Fibroblast of skin of left quadriceps (primary cell): ENCODE measurements at regions not wholly inside any gene's neighbourhood (a gene's known extent, or its start where the extent isn't known, plus 50 kb on each side); places are given as distances from the start of the nearest gene placed in this dataset.

Experiments
- DNase-seq, 2 experiments: peaks; one replicate each; pipeline ENCODE4 v3.0.0-alpha.2; 2013; ENCODE audit warnings: low read depth in 2 of 2

DNA sequence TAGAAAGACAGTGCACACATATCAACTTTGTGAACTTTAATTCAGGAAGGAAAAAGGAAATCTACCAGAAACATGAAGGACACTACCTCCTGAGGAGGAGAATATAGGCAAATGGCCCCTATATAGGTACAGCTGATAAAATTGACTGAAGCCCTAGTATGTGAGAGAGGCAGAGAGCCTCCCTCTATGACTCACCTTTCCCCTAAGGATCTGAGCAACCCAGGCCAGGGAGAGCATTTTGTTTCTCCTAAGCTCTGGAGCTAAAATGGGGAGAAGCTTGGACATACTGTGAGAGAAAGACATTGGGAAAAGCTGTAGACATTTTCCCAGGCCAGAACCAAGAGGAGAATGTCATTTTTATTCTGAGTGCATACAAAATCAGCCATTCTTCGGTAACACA, 303.5 kb downstream of the AHR start:
- no peak for DNase-seq

DNA sequence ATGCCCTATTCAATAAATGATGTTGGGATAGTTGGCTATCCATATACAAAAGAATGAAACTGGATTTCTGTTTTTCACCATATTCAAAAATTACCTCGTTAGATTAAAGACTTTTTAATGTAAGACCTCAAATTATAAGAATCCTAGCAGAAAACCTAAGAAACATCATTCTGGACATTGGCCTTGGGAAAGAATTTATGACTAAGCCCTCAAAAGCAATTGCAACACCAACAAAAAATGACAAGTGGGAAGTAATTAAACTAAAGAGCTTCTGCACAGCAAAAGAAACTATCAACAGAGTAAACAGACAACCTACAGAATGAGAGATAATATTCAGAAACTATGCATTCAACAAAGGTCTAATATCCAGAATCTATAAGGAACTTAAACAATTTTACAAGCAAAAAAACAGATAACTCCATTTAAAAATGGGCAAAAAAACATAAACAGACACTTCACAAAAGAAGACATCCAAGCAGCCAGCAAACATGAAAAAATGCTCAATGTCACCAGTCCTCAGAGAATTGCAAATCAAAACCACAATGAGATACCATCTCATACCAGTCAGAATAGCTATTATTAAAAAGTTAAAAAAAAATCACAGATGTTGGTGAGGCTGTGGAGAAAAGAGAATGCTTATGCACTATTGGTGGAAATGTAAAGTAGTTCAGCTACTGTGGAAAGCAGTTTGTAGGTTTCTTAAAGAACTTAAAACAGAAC, 309.8 kb downstream of the AHR start:
- no peak for DNase-seq

DNA sequence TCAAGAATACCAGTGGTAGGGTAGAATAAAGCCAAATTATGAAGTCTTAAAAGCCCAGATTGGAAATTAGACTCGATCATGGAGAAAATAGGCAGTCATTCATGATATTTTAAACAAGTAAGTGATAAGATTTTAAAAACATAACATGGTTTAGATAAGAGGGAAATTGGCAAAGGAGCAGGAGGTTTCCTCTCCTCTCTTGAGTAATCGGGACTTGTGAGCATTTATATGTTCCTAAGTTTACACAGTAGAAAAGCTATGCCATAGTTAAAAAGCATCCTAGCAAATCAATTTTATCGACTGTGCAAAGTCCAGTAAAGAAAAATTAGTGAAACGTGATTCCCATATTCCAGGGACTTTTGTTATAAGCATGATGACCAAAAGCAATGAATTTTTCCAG, 313.2 kb downstream of the AHR start:
- DNase-seq, result no peak

DNA sequence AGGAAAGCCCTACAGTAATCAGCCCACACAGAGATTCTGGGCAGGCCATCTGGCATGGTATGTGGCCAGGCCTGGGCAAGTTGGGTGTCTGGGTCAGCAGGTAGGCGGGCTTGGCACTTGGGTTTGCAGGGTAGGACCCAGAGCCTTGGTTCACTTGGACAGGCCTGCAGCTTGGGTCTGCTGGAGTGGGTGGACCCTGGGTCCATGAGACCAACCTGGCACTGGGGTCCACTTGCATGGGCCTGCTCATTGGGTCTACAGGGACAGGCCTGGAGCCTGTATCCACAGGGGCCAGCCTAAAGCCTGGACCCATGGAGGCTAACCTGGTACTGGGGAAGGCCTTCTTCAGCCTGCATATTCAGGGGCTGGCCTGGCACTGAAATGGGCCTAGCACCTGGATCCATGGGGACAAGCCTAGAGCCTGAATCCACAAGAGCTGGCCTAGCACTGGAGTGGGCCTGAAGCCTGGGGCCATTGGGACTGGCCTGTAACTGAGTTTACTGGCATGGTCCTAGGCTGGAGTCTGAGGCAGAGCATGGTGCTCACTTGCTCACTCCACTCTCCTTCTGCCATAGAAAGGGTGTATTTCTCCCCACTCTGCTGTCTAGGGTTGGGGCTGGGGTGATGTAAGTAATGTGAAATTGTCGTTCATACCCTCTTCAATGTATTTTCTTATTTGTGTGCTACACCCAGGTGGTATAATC, 315.0 kb downstream of the AHR start:
- DNase-seq, result no peak

DNA sequence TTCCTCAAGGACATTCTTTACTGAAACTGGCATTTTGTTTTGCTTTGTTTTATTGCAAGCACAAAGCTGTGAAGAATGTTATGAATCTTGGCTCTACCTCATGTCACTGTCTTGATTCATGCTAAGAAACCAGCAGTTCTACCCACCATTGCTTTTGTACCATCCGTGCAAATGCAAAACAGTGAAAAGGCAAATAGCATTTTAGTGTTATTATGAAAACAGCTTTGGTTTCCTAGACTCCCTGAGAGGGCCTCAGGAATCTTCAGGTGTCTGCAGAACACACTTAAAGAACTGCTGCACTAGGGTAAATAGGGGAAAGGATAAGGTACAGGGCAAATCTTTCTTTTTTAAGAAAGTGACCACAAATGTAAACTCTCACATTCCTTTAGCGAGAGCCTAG, 318.9 kb downstream of the AHR start:
- DNase-seq, result no peak

DNA sequence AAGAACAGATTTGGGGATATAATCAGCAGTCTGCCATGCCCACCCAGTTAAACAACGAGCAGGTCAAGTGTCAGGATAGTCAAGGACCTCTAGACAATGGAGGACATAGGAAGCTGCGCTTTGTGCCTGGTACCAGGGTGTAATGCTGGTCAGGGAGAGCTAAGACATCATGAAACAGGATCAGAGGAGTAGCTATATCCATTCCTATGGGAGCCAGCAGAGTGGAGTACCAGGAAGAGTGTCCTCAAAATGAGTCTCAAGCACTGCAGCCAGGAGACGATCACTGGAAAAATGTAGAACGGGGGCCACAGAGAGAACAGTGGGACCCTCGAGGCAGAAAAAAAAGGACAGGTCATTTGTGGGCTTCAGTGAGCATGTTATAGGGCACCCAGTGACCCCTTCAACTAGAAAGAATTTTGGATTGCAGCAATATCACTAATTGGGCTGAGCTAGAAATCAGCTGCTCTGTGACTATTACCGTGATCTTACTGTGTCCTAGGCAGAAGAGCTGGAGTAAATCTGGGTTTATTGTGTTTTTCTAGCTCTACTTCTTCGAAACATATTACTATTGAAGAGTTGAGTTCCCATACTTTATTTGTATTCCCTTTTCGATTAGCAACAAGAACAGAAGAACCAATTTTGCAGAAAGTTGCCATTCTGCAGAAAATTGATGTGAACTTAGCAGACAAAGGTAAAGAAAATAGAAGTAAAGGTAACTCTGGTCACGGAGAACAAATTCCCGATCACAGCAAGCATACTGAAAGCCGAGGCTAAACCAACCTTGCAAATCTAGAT, 319.6 kb downstream of the AHR start:
- DNase-seq, result no peak

DNA sequence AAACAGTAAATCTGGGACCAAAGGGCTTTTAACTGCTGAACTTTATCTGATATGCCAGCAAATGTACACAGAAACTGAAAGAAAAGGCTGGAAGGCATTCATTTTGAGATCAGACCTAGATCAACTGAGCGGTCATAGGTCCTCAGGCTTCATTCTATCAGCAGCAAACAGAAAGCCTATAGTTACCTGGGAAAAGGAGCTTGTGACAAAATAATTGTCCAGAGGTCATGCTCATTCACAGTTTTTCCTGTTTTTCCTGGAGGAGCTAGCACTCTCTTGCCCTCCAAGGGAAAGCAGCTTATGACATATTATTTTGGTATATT, 320.2 kb downstream of the AHR start:
- DNase-seq, result no peak

DNA sequence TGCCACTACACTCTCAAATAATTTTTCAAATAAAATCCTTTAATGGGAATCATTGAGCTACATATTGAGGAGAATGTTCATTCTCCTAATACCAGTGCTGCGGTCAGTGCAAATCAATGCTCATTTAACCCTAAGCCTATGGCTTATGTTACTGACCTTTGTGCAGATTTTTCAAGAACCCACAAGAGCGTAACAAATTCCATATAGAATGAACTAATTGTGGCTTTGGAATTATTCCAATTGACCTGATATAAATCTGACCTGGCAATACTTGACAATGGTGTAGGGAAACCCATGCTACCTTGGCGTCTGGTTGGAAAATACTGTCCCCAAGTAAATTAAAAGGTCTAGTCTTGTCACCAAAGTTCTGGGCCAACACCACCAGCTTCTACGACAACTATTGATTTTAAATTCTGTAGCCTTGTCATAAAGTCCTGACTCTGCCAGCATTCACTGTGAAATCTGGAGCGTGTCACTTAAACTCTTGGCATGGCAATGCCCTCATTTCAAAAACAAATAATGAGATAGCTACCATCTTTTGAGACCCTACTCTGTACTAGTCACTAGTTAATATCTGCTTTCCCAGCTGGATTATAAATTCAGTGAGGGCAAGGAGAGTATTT, 320.9 kb downstream of the AHR start:
- DNase-seq, result no peak

DNA sequence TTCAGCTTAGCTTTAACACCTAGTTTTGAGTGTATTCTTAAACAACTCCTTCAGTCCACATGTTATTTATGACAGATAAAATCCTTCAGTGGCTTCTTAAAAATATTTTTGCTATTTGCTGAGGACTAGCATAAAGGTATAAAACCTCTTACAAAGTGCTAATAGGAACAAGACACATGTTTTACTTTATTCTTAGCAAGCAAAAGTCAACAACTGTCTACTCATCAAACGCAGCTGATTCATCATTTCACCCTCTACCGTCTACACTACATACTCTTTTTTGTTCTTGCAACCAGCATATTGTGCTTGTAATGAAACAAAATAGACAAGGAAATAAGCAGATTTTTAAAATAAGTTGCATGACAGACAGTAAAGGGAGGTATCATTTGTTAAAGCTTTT, 319.7 kb downstream of the SNX13 start:
- DNase-seq, result no peak

DNA sequence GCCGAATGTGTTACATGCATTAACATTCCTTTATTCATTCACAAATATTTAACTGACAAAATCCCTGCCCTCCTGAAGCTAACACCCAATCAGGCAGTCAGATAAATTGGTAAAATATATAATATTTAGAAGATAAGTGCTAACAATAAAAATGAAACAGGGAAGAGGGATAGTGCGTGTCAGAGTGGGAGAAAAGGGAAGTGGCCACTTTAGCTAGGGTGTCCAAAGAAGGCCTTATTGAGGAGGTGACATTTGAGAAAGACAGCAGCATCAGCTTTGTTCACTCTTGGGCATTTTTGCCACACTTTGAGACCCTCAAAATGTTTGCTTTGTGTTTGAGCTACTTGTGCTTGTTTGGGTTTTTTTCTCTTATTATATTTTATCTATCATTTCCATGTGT, 317.8 kb downstream of the SNX13 start:
- DNase-seq, result no peak

DNA sequence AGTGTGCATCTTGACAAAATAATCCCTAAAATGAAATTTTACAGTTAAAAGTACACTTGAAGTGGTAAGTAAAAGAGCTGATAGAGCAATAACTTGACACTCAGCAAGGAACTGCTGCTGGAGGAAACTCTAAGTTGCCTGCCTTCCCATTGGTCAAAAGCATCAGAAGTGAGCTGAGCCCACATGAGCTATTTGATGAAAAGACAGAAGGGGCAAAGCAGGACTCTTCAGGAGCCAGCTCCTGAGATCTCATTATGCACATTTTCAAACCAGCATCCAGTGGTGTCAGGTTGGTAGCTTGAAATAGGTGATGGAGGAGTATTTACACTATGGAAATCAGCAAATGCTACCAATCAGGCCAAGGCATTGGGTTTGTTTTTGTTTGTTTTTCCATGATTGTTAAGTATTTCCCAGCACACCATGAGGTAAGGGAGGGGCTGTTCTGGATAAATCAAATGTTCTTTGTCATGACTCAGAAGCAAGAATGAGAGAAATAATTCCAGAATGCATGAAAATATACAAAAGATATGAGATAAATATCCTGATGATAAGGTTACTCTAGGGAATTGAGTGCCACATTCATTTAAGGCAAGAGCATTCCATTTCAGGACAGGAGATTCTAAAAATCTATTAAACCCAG, 316.6 kb downstream of the SNX13 start:
- DNase-seq, result no peak

DNA sequence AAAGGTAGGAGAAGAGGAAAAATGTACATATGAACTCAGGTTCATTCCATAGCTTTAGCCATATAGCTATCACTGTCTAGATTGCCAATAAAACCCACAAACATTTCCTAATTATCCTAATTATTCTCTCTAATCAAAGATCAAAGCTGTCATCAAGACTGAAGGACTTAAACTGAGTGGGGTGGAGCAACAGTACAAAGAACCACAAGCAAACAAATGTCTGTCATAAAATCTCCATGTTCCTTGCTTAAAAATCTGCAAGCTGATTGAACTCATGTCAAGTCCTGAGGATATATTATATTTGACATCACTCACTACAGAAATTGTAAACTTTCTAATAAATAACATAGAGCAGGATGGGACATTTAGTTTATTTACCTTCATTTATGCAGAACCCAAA, 315.9 kb downstream of the SNX13 start:
- no peak for DNase-seq

DNA sequence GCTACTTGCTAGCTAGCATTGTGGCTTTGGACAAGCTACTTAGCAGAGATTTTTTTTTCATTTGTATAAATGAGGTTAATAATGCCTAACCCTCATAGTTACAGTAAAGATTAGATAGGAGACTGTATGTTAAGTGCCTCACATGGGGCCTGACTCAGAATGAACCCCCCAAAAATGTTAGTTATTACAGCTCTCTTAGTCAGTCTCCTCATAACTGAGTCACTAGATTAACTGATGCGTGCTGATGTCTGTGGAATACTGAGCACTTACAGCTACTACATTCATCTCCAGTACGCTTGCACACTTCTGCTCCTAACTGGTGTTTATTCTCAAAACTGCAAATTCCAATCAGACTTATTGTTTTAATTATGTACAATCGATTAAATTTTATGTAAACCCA, 315.3 kb downstream of the SNX13 start:
- DNase-seq, result peak; percentile 83 to 85

DNA sequence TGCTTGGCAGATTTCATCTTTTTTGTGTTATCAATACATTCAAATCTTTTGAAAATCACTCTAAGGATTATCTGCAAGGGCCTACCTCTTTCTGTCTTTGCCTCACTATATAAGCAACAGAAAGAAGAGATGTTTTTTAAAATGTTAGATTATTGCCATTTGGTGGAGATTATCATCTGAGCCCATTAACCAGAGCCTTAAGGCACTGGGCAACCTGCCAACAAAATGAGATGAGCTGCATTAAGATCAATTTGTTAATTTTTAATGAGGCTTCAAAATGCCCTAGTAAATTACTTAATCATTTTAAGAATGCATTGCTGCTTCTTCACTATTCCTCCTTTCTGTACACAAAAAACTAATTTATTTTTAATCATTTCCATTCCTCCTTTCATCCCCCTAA, 314.1 kb downstream of the SNX13 start:
- DNase-seq, result no peak

DNA sequence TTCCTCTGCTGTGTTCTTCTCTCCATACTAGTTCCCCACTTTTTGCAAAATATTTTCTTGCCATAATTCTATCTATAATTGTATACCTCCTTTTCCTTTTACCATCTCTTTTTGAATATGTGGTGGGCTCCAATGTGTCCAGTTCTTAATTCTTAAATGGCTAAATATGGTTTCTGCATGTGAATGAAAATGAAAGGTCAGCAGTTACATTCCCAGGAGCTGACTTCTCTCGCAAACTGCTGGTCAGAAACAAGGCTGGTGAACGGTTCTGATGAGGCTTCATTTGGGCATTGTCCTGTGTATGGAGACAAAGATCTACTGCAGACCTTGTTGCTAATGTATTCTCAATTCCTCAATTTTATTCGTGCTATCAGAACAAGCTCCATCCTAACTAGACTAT, 309.2 kb downstream of the SNX13 start:
- no peak for DNase-seq

DNA sequence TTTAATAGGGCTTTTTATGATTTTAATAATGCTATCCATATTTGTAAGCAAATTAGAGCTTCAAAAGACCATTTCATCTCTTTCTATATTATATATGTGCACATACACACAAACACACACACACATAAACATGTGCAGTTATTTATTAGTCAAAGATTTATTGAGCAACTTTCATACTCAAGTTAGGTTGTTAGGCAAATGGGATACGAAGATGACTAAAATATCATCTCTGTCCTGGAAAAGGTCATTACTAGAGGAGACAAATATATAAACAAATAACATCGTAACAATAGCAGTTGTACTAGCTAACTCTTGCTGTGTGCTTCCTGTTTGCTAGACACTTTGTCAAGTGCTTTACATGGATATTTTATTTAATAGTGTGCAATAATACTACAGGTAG, 307.9 kb downstream of the SNX13 start:
- no peak for DNase-seq

DNA sequence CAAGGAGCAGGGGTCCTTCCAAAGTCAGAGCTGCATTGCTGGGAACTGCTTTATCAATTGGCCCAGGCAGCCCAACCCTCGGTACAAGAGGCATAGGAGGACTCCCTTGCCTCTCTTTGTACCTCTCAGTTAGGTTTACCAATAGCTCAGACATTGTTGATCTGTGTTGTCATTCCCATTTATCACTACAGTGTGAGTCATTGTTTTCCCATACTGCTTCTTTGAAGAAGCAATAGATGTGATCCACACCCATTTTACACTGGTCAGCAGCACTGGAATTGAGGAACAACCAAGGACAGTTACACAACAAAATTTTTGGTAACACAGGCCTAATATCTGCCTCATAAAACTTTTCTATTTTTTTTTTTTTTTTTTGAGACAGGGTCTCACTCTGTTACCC, 307.2 kb downstream of the SNX13 start:
- no peak for DNase-seq

DNA sequence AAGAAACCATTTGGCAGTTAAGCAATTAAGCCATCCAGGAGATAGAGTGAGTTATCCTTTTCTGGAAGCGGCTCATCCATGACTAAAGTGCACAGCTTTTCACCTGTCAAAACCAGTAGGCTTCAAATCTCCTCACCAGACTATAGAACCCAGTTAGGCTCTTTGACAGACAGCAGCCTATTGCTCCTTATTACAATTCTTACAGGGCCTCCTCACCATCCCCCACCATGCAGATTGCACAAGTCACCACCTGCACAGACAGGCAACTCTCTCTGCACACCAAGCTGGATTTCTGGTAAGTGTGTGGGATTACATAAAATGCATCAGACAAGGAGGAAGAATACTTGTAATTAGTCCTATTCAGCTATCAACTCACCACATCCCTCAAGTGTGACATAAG, 301.6 kb downstream of the SNX13 start:
- no peak for DNase-seq

DNA sequence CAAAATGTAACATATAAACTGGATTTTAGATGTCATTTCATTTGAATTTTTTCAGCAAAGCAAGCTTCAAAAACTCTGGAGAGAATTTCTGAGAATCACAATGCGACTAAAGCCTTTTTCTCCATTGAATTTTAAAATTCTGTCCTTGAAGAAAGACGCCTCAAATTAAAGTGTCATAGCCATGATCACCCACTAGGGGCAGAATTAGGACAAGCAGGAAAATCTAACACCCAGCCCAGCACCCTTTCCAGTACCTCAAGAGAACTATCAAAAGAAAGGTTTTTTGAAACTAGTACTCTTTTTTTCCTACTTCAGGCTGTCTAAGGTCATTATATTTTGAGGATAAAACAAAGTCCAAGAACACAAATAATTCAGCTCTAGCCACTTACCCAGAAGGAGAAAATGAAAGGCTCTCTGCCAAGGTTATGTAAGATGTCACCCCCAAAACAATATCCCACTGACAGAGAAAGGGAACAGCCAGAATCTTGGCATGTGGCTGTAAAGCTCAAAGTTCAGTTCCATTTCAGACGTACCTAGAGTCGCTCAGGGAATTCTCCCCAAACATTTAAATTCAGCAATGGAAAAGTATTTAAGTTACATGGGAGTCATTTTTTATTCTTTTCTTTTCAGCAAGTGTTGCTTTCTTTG, 299.4 kb downstream of the SNX13 start:
- no peak for DNase-seq

DNA sequence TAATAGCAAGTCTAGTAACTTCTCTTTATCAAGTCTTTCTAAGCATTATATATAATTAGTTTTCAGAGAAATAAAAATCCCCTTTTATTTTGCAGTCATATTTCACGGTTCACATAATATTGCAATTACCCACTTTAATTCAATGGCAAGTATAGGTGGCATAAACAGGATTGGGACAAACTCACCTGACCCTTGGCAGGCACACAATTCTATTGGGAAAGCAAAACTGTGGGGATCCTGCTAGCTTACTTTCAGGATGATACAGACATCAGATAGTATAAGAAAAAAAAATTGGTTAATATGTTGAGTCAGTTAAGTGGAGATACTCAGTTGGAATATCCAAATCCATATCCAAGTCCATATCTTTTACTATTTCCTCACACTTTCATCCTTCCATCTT, 294.8 kb downstream of the SNX13 start:
- DNase-seq, result no peak

DNA sequence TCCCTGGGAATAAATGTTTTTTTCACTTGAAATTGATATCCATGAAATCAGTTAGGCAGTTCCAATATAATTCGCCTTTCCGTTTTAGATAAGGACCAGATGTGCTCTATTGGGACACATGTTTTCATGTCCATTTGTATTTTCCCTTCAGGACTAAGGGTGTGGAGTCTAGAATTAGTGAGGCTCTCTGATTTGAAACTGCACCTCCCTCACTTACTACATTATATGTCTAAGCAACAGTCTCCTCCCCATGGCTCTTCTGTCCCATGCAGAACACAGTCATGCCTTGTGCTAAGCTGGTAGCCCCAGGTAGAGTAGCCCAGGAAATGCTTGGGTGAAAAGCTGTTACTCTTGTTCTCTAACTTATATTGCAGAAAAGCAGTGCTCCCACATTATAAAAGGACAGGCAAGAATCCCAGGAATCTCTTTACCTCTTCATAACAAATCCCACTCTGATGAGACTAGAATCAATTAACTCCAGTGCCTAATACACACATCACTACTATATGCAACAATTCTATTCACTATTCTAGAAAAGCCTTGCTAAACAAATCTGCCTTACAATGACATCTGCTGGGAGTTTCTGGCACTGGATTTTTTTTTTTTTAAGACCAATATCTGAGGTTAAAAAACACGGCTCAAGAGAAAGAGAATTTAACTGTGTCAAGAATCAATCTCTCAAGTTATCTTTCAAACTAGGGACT, 293.9 kb downstream of the SNX13 start:
- DNase-seq, result peak in 1 of 2 experiments; percentile 41
